GM18951 (cell line): ENCODE measurements at regions not wholly inside any gene's neighbourhood (a gene's known extent, or its start where the extent isn't known, plus 50 kb on each side); places are given as distances from the start of the nearest gene placed in this dataset.

ENCODE experiments used
- POLR2A ChIP-seq: IDR thresholded peaks from 4 replicates; pipeline ENCODE4 v1.6.1; 2011; ENCODE audit warnings: mild to moderate bottlenecking; ENCODE audit not compliant: insufficient read length, insufficient read depth; ENCODE audit errors: extremely low read depth
- in situ Hi-C: fragments of 300-500 bp; cut with MboI; formaldehyde crosslinking; loops from one replicate; pipeline ENCODE4 v1.12.0; 2022; ENCODE audit warnings: low sequenced_read_pairs, mixed read lengths, inconsistent platforms; ENCODE audit not compliant: unreplicated experiment

DNA sequence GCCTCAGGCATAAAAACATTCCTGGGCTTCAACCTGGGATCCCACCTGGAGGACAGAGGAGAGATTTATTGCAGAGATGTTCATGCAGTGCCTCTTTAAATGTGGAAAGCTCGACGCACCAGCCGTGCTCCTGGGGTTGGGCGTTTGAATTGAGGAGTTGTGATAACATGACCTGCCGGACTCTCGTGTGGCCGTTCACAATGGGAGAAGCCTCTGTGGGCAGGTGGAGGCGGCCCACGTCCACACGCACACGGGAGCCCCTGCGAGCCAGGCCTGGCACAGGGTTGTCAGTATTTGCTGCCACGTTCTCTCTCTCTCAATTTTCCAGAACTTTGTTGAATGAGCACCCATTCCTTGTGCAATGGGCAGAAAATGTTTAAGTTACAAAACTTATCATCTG, 58.3 kb upstream of the PPARA start:
- in situ Hi-C loops: no loop called here
- no peak for TF ChIP-seq POLR2A

DNA sequence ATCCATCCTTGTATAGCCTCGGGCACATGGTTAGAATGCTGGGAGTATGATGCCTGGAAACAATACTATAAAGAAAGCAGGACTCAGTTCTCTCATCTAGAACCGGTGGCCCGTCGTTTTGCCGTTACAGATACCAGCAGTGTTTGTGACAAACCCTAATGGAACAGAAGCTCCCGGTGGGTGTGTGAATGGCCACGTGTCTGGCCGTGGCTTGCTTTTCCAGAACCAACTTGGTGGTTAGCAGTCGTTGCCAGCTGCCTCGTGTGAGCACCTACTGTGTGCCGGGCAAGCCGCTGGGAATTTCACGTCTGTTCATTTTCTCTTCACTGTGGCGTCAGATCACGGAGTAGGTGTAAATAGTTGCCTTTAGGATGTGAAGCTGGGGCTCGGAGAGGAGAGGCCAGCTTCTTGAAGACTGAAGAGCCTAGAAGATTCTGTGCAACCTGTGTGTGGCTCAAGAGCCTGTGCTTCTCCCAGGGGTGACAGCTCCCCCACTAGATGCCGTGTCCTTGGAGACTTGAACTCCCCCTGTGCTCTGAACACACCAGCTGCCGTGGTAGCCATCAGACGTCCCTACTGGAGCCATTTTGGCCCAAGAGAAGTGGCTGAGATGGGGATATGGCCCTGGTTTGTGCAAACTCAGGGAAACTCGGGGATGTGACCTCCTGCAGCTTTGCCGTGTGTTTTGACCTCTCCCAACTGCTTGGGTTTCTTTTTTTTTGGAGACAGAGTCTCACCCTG, 57.5 kb upstream of the PPARA start:
- in situ Hi-C loops: no loop called here
- no peak for TF ChIP-seq POLR2A

DNA sequence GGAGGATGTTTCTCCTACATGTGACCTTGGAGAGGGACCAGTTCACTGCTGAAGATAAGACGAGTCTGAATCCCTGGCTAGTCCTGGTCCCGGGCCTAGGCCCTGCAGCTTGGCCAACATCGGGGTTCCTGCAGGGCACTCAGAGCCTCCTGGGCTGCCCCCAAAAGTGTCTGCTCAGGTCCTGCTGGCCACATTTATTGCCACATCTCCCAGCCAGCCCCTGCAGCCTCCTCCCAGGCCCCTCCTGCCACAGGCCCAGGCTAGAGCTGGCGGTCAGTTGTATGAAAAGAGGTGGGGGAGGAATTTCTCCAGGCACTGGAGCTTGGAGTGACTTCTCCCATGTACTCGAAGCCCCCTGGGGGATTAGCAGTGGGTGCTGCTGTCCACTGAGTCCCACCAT, 56.5 kb upstream of the PPARA start:
- in situ Hi-C loops: no loop called here
- TF ChIP-seq POLR2A: no peak

DNA sequence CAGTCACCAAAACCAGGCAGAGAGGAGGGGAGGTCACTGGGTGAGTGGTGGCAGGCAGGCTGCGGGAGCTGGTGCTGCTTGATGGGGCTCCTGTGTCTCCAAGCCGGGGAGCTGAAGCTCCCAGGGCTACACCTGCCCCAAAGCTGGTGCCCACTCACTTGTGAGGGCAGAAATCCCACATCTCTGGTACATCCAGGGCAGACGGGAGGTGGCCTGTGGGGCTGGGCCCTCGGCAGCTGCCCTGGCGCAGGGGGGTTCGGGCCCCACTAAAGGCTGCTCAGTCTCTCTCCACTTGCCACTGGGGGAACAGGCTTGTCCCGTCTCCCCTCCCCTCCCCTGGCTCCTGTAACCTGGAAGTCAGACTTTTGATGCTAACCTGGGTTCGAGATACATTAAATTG, 55.6 kb upstream of the PPARA start:
- in situ Hi-C loops: no loop called here
- no peak for TF ChIP-seq POLR2A

DNA sequence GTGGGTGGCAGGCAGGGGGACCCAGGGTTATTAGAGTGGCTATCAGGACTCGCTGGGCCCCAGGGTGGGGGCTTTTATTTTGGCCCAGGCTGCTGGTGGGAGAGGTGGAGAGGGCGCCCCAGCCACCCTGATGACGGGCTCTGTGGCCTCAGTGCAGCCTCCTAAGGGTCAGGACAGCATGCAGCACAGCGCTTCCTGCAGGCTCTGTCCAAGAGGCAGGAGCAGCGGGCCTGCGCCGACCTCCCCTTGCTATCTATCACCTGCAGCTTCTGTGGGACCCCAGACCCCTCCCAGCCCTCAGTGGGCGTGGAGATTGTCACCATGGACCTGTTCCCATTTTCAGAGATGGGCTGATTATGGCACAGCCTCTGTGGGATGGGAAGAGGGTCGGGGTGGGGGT, 54.3 kb upstream of the PPARA start:
- in situ Hi-C loops: no loop called here
- no peak for TF ChIP-seq POLR2A

DNA sequence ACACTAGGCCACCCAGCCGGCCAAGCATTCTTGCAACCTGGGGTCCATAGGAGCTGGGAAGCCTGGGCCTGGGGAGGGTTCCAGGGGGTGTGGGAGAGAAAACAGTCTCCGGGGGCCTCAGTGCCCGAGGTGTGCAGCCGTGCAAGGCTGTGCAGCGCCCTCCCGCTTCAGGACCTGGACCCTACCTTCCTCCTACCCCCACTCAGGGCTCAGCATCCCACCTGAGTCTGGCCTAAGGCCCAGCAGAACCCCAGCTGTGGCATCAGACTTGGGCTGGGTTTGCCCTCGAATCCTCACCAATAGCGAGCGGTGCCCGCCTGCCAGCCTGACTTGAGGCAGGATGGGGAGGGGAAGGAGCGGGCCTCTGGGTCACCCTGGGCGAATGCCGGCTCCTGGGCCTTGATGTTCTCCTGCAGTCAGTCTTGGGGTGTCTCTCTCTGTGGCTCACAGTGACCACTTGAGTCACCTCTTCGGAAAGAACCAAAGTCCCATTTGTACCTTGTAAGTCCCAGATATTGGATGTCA, 53.6 kb upstream of the PPARA start:
- in situ Hi-C loops: no loop called here
- TF ChIP-seq POLR2A: no peak

DNA sequence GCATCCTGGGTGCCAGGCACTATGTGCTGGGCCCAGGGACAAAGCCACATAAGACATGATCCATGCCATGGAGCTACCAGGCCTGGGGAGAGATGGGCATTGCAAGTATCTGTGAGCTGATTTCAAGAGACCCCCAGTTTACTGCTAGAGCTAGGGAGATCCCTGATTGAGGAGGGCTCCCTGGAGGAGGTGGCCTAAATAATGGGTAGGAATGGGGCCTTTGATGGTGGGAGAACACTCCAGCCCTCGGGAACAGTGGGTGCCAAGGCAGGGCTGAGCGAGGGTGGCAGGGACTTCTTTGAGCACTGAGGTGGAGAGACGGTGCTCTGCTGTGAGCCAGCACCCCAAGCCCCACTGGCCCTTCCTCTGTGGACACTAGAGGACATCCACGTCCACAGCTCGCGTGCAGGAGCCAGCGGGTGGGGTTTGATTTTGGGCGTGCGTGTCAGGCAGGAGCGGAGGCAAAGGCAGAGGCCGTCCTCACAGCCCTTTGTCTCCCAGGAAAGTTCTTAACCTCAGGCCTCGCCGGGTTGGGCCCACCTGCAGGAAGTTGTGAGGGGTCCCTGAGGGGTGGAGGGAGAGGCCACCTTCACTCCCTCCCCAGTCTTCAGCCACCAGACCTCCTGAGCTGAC, 52.9 kb upstream of the PPARA start:
- no peak for TF ChIP-seq POLR2A
- in situ Hi-C loops: no loop called here

DNA sequence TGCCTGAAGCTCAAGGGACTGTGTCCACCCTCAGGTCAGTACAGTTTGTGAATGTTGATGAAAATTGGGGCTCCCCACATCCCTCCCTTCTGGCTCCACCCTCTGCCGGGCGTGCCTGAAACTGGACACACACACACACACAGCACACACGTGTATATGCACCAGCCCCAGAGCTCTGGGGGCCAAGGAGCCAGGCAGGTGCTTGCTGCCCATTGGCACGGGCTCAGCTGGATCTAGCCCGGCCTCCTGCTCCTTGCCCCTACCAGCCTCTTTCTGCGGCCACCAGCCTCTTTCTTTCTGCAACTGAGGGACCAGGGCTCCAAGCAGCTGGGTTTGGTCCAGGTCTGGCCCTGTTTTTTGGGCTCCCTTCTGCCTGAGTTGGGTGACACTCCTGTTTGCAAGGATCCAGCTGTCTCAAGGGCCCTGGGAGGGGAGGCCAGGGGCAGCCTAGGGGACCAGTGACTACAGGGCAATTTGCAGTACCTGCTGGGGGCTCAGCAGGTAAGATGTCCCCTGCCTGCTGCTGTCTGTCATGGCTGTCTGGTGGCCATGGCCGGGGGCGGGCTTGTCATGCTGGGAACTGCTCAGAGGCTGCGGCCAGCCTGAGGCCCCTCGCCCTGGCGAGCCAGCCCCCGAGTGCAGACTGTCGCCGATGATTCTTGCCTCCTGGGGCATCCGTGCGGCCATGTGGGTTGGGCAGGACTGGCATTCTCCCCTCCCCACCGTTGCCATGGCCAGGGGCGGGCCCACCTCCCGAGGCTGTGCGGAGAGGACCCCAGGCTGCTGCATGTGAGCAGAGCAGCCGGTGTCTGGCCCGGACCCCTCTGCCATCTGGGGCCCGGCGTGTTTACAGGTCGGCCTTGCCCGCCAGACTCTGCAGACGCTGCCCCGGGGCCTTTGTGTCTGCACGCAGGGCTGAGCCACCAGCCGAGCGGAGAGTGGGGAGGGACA, 51.5 kb upstream of the PPARA start:
- in situ Hi-C loops: no loop called here

GRCh38 chr22:46099740-46100139, 50.6 kb upstream of the PPARA start:
- in situ Hi-C loops: loop anchor here (25.0 kb wide), 1 partner anchor 512 kb away; no protein-coding TSS in a partner anchor
- no peak for TF ChIP-seq POLR2A

More for the DNA sequence above, 51.5 kb upstream of the PPARA start:
- TF ChIP-seq POLR2A: no peak

GRCh38 chr22:46100401-46101105, 49.8 kb upstream of the PPARA start:
- in situ Hi-C loops: loop anchor here (25.0 kb wide), 1 partner anchor 513 kb away; no protein-coding TSS in a partner anchor
- no peak for TF ChIP-seq POLR2A
